Thyroid gland (tissue), 4 donors: ENCODE measurements at regions not wholly inside any gene's neighbourhood (a gene's known extent, or its start where the extent isn't known, plus 50 kb on each side); places are given as distances from the start of the nearest gene placed in this dataset.

Source experiments
- DNase-seq, 2 donors: peaks; one replicate each; pipeline ENCODE4 v3.0.0-alpha.2; 2019
- H3K27ac ChIP-seq, 3 donors: fragments of 200-600 bp; sonication (generic); 1 replicate in 2 of 3; 2 replicates in 1 of 3; pipeline ENCODE4 v1.5.1; 2016 to 2019; ENCODE audit warnings: mild to moderate bottlenecking in 1 of 3, moderate library complexity in 1 of 3
- H3K27me3 ChIP-seq: fragments of 200-600 bp; sonication (generic); one replicate; pipeline ENCODE4 v1.5.1; 2019
- H3K36me3 ChIP-seq, 2 donors: fragments of 200-600 bp; sonication (generic); one replicate each; pipeline ENCODE4 v1.5.1; 2016 to 2019
- H3K4me1 ChIP-seq, 2 donors: fragments of 200-600 bp; sonication (generic); one replicate each; pipeline ENCODE4 v1.5.1; 2017 to 2019
- H3K4me3 ChIP-seq, 3 donors: fragments of 200-600 bp; sonication (generic); replicated peaks in 1 of 3; 1 replicate in 2 of 3; 2 replicates in 1 of 3; pipeline ENCODE4 v1.5.1; 2016; ENCODE audit warnings: mild to moderate bottlenecking in 1 of 3
- H3K9me3 ChIP-seq: fragments of 200-600 bp; sonication (generic); one replicate; pipeline ENCODE4 v1.5.1; 2017
- POLR2A ChIP-seq, 2 donors: fragments of 450-650 bp; IDR thresholded peaks; one replicate each; pipeline ENCODE4 v1.6.1; 2017; ENCODE audit warnings: antibody characterized with exemption in 2 of 2, mild to moderate bottlenecking in 2 of 2, moderate library complexity in 1 of 2
- WGBS, 2 donors: methylation state at CpG; one replicate each; pipeline ENCODE4 v1.1.5; 2017; 5-methylcytosine and 5-hydroxymethylcytosine counted together
- intact Hi-C: fragments of 100-400 bp; cut with DNase I; formaldehyde crosslinking; loops from one replicate; pipeline ENCODE4 v1.15.1; 2023
- TF ChIP-seq, protein P1 (sequence below), 6 experiments: fragments of 200-600 bp in 3 of 6; fragments of 450-650 bp in 3 of 6; sonication (generic) in 3 of 6; IDR thresholded peaks; one replicate each; pipeline ENCODE4 v1.5.1; 2016 to 2019; ENCODE audit warnings: antibody characterized with exemption in 6 of 6, mild to moderate bottlenecking in 2 of 6, inconsistent platforms in 1 of 6, moderate library complexity in 1 of 6

- peak in 1 of 2 donors; percentile 19 for DNase-seq
- TF ChIP-seq, protein P1, sequence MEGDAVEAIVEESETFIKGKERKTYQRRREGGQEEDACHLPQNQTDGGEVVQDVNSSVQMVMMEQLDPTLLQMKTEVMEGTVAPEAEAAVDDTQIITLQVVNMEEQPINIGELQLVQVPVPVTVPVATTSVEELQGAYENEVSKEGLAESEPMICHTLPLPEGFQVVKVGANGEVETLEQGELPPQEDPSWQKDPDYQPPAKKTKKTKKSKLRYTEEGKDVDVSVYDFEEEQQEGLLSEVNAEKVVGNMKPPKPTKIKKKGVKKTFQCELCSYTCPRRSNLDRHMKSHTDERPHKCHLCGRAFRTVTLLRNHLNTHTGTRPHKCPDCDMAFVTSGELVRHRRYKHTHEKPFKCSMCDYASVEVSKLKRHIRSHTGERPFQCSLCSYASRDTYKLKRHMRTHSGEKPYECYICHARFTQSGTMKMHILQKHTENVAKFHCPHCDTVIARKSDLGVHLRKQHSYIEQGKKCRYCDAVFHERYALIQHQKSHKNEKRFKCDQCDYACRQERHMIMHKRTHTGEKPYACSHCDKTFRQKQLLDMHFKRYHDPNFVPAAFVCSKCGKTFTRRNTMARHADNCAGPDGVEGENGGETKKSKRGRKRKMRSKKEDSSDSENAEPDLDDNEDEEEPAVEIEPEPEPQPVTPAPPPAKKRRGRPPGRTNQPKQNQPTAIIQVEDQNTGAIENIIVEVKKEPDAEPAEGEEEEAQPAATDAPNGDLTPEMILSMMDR (IDR thresholded peaks at IDR 0.05), result no peak
- no peak for TF ChIP-seq POLR2A (IDR thresholded peaks at IDR 0.05)
- WGBS, 2 donors, result 56 to 60% methylated on average over 4 of the region's 4 CpGs
- no peaks in the 10 kb centered on the region for H3K9me3 ChIP-seq
- no peak overlapping the region for H3K4me3 ChIP-seq
- H3K4me1 ChIP-seq, result no peaks in the 10 kb centered on the region
- H3K27ac ChIP-seq, result no peak overlapping the region
- no peaks in the 10 kb centered on the region for H3K27me3 ChIP-seq
- H3K36me3 ChIP-seq, result no peaks in the 10 kb centered on the region
- intact Hi-C loops, result no loop called here
Observed at GRCh38 chr14:51482102-51482501, 169.6 kb upstream of the FRMD6 start.

- intact Hi-C loops, result no loop called here
- H3K27ac ChIP-seq, result no peak overlapping the region
- TF ChIP-seq, protein P1 (IDR thresholded peaks at IDR 0.05), result no peak
- no peak for TF ChIP-seq POLR2A (IDR thresholded peaks at IDR 0.05)
- no peaks in the 10 kb centered on the region for H3K36me3 ChIP-seq
- no peaks in the 10 kb centered on the region for H3K9me3 ChIP-seq
- H3K4me3 ChIP-seq, result no peak overlapping the region
- H3K4me1 ChIP-seq, result no peaks in the 10 kb centered on the region
- no peaks in the 10 kb centered on the region for H3K27me3 ChIP-seq
- no peak for DNase-seq
- WGBS, 2 donors, result 75 to 80% methylated on average over 2 of the region's 2 CpGs
Observed at GRCh38 chr14:51484485-51484884, 167.2 kb upstream of the FRMD6 start.

- TF ChIP-seq, protein P1 (IDR thresholded peaks at IDR 0.05), result no peak
- H3K4me3 ChIP-seq, result no peak overlapping the region
- no peaks in the 10 kb centered on the region for H3K27me3 ChIP-seq
- no peaks in the 10 kb centered on the region for H3K4me1 ChIP-seq
- no peak for DNase-seq
- H3K9me3 ChIP-seq, result no peaks in the 10 kb centered on the region
- WGBS, 2 donors, result 95% methylated on average over 9 of the region's 9 CpGs
- H3K27ac ChIP-seq, result no peak overlapping the region
- H3K36me3 ChIP-seq, result no peaks in the 10 kb centered on the region
- intact Hi-C loops, result no loop called here
Observed at GRCh38 chr14:51485733-51486132, 166.0 kb upstream of the FRMD6 start.

DNA sequence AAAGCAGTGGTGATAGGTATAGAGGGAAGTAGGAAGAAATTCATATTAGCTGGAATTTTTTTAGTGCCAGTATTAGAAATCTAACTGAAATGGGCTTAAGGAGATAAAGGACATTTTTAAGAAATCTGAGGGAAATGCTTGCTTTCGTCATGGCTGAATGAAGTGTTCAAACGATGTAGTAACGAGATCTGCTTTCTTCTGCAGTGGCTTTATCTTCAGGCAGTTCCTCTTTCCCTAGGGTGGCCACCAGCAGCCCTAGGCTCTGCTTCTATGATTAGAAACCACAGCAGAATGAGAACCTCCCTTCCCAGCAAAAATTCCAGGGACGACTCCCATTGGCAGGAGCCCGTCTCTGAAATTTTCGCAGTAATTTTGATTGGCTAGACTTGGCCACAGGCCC, 163.9 kb upstream of the FRMD6 start:
- 89% methylated on average over 6 of the region's 6 CpGs for WGBS, 2 donors
- TF ChIP-seq, protein P1 (IDR thresholded peaks at IDR 0.05), result no peak
- no peak for TF ChIP-seq POLR2A (IDR thresholded peaks at IDR 0.05)
- Histone ChIP-seq H3K9me3 (no peaks in the 10 kb centered on the region), H3K36me3 (no peaks in the 10 kb centered on the region), H3K4me3 (no peak overlapping the region), H3K4me1 (no peaks in the 10 kb centered on the region), H3K27me3 (no peaks in the 10 kb centered on the region), H3K27ac (no peak overlapping the region)
- no peak for DNase-seq
- intact Hi-C loops, result no loop called here

GRCh38 chr14:51488569-51489220, 163.0 kb upstream of the FRMD6 start:
- no peaks in the 10 kb centered on the region for H3K27me3 ChIP-seq
- H3K9me3 ChIP-seq, result no peaks in the 10 kb centered on the region
- 94 to 98% methylated on average over 6 of the region's 6 CpGs for WGBS, 2 donors
- H3K4me3 ChIP-seq, result no peak overlapping the region
- intact Hi-C loops, result no loop called here
- no peak for TF ChIP-seq POLR2A (IDR thresholded peaks at IDR 0.05)
- TF ChIP-seq, protein P1 (IDR thresholded peaks at IDR 0.05), result no peak
- no peak overlapping the region for H3K27ac ChIP-seq
- DNase-seq, result no peak
- no peaks in the 10 kb centered on the region for H3K36me3 ChIP-seq
- H3K4me1 ChIP-seq, result no peaks in the 10 kb centered on the region
